DND-41 (cell line): ENCODE measurements at regions not wholly inside any gene's neighbourhood (a gene's known extent, or its start where the extent isn't known, plus 50 kb on each side); places are given as distances from the start of the nearest gene placed in this dataset.
A peak's percentile ranks its signal among the peaks of the same experiment; 100 is the strongest.

Experiments used
- CTCF ChIP-seq: IDR thresholded peaks from 2 replicates; pipeline ENCODE4 v1.5.1; 2012; ENCODE audit warnings: borderline replicate concordance, low read length, moderate library complexity, mild to moderate bottlenecking; ENCODE audit not compliant: poor library complexity, severe bottlenecking; ENCODE audit errors: extremely low read depth
- EZH2 ChIP-seq: IDR thresholded peaks from 3 replicates; pipeline ENCODE4 v1.6.1; 2012; ENCODE audit warnings: borderline replicate concordance, low read depth, mild to moderate bottlenecking, moderate library complexity, low read length, inconsistent platforms; ENCODE audit not compliant: severe bottlenecking

DNA sequence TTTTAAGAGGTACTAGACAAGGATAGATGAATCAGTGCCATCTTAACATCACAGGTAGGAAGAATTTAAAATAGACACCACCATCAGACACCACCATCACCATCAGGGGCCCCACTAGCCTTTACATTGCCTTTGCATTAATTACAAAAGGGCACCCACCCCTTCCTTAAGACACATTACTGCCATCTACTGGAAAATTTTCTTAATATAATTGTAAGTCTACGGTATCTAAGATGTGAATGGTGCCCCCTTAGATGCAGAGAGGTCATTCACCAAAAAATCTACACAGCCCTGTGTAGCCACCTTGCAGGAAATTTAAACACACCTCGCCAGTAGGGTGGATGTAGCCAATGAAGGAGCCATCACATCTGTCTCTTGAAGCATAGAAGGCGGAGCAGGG, 184.1 kb downstream of the MID1IP1 start:
- peak; percentile 48 for TF ChIP-seq CTCF
- TF ChIP-seq EZH2, result no peak
